ENCODE measurements at regions not wholly inside any gene's neighbourhood (a gene's known extent, or its start where the extent isn't known, plus 50 kb on each side); places are given as distances from the start of the nearest gene placed in this dataset.

DNA sequence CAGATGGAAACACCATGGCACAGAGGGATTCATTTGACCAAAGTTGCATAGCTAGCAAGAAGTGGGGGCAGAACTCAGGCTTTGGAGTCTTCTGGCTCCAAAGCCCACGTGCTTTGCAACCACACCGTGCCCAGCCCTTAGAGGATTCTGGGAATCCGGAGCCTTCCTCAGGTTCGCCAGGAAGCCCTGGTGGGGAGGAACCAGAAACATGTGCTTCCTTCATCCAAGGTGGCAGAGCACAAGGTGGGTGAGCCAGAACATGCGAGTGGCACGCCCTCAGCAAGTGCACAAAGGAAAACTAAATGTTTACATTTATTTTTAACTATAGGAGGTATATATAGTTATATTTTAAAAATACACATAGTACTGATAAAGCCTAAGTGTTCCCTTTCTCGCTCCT, 151.9 kb upstream of the NECTIN1 start:
- TF ChIP-seq, protein P1, sequence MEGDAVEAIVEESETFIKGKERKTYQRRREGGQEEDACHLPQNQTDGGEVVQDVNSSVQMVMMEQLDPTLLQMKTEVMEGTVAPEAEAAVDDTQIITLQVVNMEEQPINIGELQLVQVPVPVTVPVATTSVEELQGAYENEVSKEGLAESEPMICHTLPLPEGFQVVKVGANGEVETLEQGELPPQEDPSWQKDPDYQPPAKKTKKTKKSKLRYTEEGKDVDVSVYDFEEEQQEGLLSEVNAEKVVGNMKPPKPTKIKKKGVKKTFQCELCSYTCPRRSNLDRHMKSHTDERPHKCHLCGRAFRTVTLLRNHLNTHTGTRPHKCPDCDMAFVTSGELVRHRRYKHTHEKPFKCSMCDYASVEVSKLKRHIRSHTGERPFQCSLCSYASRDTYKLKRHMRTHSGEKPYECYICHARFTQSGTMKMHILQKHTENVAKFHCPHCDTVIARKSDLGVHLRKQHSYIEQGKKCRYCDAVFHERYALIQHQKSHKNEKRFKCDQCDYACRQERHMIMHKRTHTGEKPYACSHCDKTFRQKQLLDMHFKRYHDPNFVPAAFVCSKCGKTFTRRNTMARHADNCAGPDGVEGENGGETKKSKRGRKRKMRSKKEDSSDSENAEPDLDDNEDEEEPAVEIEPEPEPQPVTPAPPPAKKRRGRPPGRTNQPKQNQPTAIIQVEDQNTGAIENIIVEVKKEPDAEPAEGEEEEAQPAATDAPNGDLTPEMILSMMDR (IDR thresholded peaks at IDR 0.05): no peak
- no peak for TF ChIP-seq POLR2A (IDR thresholded peaks at IDR 0.05)
